ENCODE measurements at regions not wholly inside any gene's neighbourhood (a gene's known extent, or its start where the extent isn't known, plus 50 kb on each side); places are given as distances from the start of the nearest gene placed in this dataset.

DNA sequence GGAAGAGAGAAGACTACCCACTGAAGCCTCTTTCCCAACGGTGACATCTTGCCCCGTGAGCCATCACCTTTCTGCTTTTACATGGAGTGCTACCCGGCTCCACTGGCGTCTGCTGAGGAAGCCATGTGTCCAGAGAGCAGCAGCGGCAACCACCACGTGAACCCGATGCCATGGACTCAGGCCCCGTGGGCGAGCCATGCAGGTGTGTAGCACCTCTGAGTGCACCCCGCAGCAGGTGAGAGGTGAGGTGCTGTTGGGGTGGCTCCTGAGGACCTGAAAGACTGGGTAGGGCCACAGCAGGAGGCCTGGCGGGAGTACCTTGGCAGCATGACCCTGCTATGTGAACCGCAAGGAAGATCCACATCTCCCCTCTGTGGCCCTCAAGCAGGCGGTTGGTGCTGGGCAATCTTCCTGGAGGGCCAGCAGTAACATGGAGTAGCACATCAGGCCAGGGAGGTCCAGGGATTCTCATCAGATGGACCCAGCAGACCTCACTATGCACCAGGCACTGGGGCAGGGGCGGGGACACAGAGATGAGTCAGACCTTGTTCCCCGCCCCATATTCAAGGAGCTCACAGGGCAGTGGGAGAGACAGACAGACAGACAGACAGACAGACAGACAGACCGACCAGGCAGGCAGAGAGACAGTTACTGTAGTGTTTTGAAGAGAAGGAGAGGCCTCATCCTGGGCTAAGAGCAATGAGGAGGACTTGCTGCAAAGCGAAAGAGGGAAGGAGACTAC lies 129.6 kb downstream of the PAPOLA start:
- no peak overlapping the region for H3K4me3 ChIP-seq (ENCODE audit: low read length)
- no peak for TF ChIP-seq ZNF274 (IDR thresholded peaks at IDR 0.05; ENCODE audit: low read depth, low read length)

DNA sequence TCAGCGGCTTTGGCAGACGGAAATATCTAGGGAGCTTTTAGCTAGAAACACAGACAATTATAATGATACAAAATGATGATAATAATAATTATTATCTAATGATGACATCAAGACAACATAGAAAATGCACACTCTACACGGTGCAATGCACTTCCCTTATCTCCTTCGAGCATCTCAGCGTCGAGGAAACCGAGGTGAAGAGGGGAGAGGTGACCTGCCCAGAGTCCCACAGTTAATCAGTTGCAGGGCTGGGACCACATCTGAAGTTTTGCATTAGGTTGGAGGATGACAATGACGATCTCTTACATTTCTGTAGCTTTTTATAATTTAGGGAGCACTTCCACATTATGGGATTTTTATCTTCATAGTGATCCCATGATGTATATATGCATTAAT lies 130.2 kb downstream of the PAPOLA start:
- H3K4me3 ChIP-seq (ENCODE audit: low read length): no peak overlapping the region

GRCh38 chr14:96633096-96633495 lies 130.9 kb downstream of the PAPOLA start:
- H3K4me3 ChIP-seq (ENCODE audit: low read length): no peak overlapping the region
- no peak for TF ChIP-seq ZNF274 (IDR thresholded peaks at IDR 0.05; ENCODE audit: low read depth, low read length)

More for the DNA sequence above, 130.2 kb downstream of the PAPOLA start:
- TF ChIP-seq ZNF274 (IDR thresholded peaks at IDR 0.05; ENCODE audit: low read depth, low read length): no peak

DNA sequence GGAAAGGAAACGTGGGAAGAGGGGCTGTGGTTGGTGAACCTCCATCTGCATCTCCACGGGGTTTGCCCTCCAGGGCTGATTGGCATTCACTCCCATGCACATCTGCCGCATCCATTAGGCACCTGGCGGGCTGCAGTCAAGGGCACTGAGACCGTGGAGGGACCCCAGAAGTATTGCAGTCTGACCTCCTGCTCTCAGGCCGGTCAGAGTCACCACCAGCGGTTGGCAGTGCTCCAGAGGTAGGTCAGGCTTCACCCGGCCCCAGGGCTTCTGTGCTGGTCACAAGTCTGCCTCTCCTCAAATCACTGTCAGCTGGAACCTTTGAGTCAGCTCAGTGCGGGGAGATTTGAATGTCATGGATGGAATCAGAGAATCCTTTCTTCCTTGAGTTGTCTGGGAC lies 132.3 kb downstream of the PAPOLA start:
- no peak for TF ChIP-seq ZNF274 (IDR thresholded peaks at IDR 0.05; ENCODE audit: low read depth, low read length)
- no peak overlapping the region for H3K4me3 ChIP-seq (ENCODE audit: low read length)

DNA sequence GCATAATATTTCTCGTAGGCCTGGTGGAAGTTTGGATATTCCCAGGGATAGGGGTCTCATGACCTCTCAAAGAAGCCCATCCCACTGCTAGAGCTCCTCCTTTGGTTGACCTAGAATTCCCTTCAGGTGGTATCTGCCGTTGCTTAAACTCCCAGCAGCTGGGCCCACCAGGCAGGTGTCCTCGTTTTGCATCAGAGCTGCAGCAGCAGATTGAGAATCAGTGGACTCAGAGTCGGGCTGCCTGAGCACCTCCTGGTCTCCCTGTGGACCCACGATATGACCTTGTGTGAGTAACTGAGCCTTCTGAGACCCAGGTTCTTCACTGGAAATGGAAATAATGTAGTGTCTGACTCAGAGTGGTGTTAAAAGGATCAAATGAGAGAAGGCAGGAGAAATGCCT lies 132.7 kb downstream of the PAPOLA start:
- no peak overlapping the region for H3K4me3 ChIP-seq (ENCODE audit: low read length)
- TF ChIP-seq ZNF274 (IDR thresholded peaks at IDR 0.05; ENCODE audit: low read depth, low read length): no peak

- TF ChIP-seq ZNF274 (IDR thresholded peaks at IDR 0.05; ENCODE audit: low read depth, low read length): no peak
Measured at GRCh38 chr14:96635850-96636249, 133.7 kb downstream of the PAPOLA start.

DNA sequence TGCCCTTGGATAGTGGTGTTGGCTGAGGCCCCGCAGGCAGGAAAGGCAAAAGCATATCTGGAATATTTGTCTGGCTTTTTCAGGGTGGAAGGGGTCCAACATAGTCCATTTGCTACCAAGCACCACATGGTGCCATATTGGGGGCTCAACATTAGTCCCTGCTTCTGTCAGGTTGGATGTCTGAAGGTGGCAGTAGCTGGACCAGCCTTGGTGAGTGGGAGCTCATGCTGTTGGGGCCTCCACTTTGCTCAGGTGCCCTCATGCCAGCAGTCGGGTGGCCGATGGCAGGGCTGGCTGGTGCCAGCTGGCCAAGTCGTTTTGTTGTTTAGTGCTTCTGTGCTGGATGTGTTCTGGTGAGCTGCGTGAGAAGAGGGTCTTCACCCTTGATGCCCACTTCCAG lies 135.3 kb downstream of the PAPOLA start:
- H3K4me3 ChIP-seq (ENCODE audit: low read length): no peak overlapping the region
- TF ChIP-seq ZNF274 (IDR thresholded peaks at IDR 0.05; ENCODE audit: low read depth, low read length): no peak

More at GRCh38 chr14:96635850-96636249, 133.7 kb downstream of the PAPOLA start:
- no peak overlapping the region for H3K4me3 ChIP-seq (ENCODE audit: low read length)

DNA sequence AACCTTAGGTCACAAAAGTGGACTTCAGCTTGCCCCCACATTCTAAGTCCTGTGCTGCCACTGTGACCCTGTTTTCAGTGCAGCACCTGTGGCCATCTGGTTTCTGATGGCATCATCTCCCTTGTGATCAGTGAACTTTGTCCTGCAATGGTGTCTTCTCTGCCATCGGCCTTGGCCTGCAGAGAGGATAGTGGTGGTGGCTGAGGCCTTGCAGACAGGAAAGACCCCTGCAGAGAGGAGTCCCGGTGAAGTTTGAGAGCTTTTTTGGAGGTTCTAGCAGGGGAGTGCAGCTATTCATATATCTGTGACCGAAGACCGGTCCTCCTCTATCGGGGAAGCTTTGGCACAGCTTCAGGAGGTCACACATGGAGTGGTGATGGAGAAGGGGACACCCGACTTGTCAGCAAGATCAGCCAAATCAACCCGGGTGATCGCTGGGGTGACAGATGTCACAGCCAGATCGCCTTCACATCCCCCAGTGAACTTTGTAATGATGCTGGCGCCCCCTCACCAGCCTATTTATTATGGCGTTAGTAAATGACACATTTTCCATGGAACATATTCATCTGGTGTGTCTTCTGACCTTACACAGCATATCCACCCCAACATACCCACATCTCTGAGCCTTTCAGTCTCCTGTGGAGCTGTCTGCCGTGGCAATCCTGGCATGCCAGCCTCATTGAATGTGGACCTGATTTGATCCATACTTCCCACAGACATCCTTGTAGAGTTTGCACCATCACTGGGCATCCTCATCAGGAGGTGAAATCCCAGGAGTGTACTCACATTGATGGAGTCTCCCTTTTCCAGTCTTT lies 136.1 kb downstream of the PAPOLA start:
- TF ChIP-seq ZNF274 (IDR thresholded peaks at IDR 0.05; ENCODE audit: low read depth, low read length): no peak
- H3K4me3 ChIP-seq (ENCODE audit: low read length): no peak overlapping the region

- no peak for TF ChIP-seq ZNF274 (IDR thresholded peaks at IDR 0.05; ENCODE audit: low read depth, low read length)
- H3K4me3 ChIP-seq (ENCODE audit: low read length): no peak overlapping the region
Measured at GRCh38 chr14:96639550-96639949, 137.4 kb downstream of the PAPOLA start.

DNA sequence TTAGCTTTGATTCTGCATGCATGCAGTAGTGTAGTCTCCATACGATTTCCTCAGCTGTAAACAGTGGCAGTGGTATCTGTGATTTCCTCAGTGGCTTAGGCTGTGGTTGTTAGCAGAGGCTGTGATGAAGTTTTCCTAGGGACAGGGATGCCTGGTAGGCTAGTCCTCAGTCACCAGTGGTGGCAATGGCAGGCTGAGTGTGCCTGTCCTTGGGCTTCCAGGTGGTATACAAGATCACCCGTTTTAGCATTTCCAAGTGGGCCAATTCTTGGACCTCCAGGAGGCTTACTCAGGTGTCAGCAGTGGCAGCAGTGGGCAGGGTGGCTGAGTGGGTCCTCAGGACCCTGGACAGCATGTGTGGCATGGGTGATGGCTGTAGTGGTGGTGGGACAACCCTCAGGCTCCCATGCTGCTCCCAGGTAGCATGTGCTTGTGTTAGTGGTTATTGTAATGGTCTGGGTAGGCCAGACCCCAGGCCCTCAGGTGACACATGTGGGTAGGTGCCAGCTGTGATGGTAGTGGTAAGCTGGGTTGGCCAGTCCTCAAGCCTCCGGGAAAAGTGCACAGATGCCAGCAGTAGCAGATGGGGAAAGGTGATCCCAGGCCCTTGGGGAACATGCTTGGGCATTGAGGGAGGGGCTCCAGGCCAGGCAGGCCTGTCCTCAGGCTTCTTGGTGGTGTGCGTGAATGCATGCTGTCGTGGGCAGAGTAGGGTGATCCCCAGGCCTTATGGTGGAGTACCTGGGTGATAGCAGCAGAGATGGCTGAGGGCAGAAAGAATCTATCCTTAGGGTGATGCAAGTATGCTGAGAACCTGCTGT lies 146.5 kb downstream of the PAPOLA start:
- no peak overlapping the region for H3K4me3 ChIP-seq (ENCODE audit: low read length)
- no peak for TF ChIP-seq ZNF274 (IDR thresholded peaks at IDR 0.05; ENCODE audit: low read depth, low read length)

DNA sequence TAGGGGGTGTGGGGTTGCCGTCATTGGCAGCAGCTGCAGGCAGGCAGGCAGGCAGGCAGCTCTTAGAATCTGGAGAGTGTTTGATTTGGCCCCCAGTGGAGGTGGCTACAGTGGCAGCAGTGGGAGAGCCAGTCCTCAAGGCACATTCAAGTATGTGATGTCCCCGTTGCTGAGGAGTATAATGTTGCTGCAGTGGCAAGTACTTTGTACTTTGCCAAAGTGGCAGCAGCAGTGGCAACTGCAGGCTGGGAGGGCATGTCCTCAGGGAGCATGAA lies 147.1 kb downstream of the PAPOLA start:
- H3K4me3 ChIP-seq (ENCODE audit: low read length): no peak overlapping the region
- TF ChIP-seq ZNF274 (IDR thresholded peaks at IDR 0.05; ENCODE audit: low read depth, low read length): no peak

GRCh38 chr14:96653597-96653996 lies 143.6 kb upstream of the VRK1 start:
- no peak for TF ChIP-seq ZNF274 (IDR thresholded peaks at IDR 0.05; ENCODE audit: low read depth, low read length)
- H3K4me3 ChIP-seq (ENCODE audit: low read length): no peak overlapping the region

GRCh38 chr14:96658611-96659010 lies 138.6 kb upstream of the VRK1 start:
- no peak overlapping the region for H3K4me3 ChIP-seq (ENCODE audit: low read length)
- TF ChIP-seq ZNF274 (IDR thresholded peaks at IDR 0.05; ENCODE audit: low read depth, low read length): no peak

DNA sequence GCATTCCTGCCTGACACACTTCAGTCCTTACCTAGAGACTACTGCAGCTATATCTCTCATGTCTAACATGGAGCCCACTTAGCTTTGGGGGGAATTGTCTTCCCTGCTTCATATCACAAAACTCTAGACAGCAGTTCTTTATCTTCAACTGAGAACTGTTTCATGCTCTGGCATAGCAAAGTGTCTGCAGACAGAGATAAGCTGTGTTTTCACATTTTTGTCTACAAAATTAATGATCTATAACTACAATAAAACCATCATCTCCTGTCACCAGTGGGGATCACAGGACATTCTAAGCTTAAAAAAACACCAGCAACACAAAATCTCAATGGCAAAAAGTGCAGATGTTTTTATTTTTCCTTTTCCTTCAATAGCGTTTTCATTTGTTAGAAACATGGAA lies 137.1 kb upstream of the VRK1 start:
- TF ChIP-seq ZNF274 (IDR thresholded peaks at IDR 0.05; ENCODE audit: low read depth, low read length): no peak
- no peak overlapping the region for H3K4me3 ChIP-seq (ENCODE audit: low read length)

- TF ChIP-seq ZNF274 (IDR thresholded peaks at IDR 0.05; ENCODE audit: low read depth, low read length): no peak
Measured at GRCh38 chr14:96660667-96661066, 136.5 kb upstream of the VRK1 start.

More at GRCh38 chr14:96660667-96661066, 136.5 kb upstream of the VRK1 start:
- no peak overlapping the region for H3K4me3 ChIP-seq (ENCODE audit: low read length)
